Psoas muscle (tissue), 7 donors: ENCODE measurements at regions not wholly inside any gene's neighbourhood (a gene's known extent, or its start where the extent isn't known, plus 50 kb on each side); places are given as distances from the start of the nearest gene placed in this dataset.

Experiments
- ATAC-seq, 4 donors: fragments of 200-7000 bp; cut with Tn5 transposase; one replicate each; pipeline ENCODE4 v1.9.1; 2020; ENCODE audit warnings: moderate library complexity in 3 of 4, mild to moderate bottlenecking in 2 of 4
- DNase-seq, 2 donors: peaks; one replicate each; pipeline ENCODE4 v3.0.0-alpha.2; 2020
- H3K27ac ChIP-seq: fragments of 200-600 bp; one replicate; pipeline ENCODE4 v1.8.0; 2022
- H3K27me3 ChIP-seq, 3 donors: fragments of 200-600 bp in 1 of 3; one replicate each; pipeline versions ENCODE4 v1.6.1 to v1.8.0; 2013 to 2022; ENCODE audit warnings: low read length in 2 of 3, mild to moderate bottlenecking in 2 of 3, moderate library complexity in 1 of 3; ENCODE audit not compliant: insufficient read depth in 3 of 3
- H3K36me3 ChIP-seq, 2 donors: fragments of 200-600 bp in 1 of 2; one replicate each; pipeline versions ENCODE4 v1.6.1 to v1.8.0; 2013 to 2022; ENCODE audit warnings: low read depth in 1 of 2, mild to moderate bottlenecking in 1 of 2, moderate library complexity in 1 of 2; ENCODE audit not compliant: insufficient read depth in 1 of 2
- H3K4me1 ChIP-seq: fragments of 200-600 bp; one replicate; pipeline ENCODE4 v1.8.0; 2022
- H3K4me3 ChIP-seq: fragments of 200-600 bp; one replicate; pipeline ENCODE4 v1.8.0; 2022; ENCODE audit warnings: mild to moderate bottlenecking
- H3K9me3 ChIP-seq: fragments of 200-600 bp; one replicate; pipeline ENCODE4 v1.8.0; 2022
- WGBS, 3 donors: extraction: QIAGEN DNeasy Blood & Tissue Kit; methylation state at CpG; one replicate each; pipeline versions ENCODE4 v1.1.6 to v1.1.7; 2013; 5-methylcytosine and 5-hydroxymethylcytosine counted together
- intact Hi-C, 2 donors: fragments of 100-400 bp; cut with DNase I; formaldehyde crosslinking; loops; one replicate each; pipeline versions ENCODE4 v1.11.0 to v1.14.2; 2022
- TF ChIP-seq, protein P1 (sequence below): fragments of 200-600 bp; IDR thresholded peaks from one replicate; pipeline ENCODE4 v1.8.0; 2022; ENCODE audit warnings: antibody characterized with exemption
- donor health status: healthy with polysubstance abuse.
- donor health status: DM: no; HTN: no; CAD: no; lungs with moderate emphysema.
- donor health status: Bipolar disorder and iron deficiency.
- donor health status: healthy.
- donor health status: DM: yes; HTN: yes; CAD: no.
- donor health status: DM: no; HTN: no; CAD: no.
- donor health status: DM: yes; HTN: yes; CAD: no.

- no peaks in the 10 kb centered on the region for H3K36me3 ChIP-seq
- peaks cover 13% of the 10 kb centered on the region for H3K9me3 ChIP-seq
- 86 to 90% (median 88%) methylated on average over 9 of the region's 9 CpGs for WGBS, 3 donors
- no peak for ATAC-seq
- H3K27ac ChIP-seq: no peak overlapping the region
- no peak overlapping the region for H3K4me3 ChIP-seq
- no peaks in the 10 kb centered on the region for H3K4me1 ChIP-seq
- intact Hi-C loops: no loop called here
- DNase-seq: no peak
- TF ChIP-seq, protein P1, sequence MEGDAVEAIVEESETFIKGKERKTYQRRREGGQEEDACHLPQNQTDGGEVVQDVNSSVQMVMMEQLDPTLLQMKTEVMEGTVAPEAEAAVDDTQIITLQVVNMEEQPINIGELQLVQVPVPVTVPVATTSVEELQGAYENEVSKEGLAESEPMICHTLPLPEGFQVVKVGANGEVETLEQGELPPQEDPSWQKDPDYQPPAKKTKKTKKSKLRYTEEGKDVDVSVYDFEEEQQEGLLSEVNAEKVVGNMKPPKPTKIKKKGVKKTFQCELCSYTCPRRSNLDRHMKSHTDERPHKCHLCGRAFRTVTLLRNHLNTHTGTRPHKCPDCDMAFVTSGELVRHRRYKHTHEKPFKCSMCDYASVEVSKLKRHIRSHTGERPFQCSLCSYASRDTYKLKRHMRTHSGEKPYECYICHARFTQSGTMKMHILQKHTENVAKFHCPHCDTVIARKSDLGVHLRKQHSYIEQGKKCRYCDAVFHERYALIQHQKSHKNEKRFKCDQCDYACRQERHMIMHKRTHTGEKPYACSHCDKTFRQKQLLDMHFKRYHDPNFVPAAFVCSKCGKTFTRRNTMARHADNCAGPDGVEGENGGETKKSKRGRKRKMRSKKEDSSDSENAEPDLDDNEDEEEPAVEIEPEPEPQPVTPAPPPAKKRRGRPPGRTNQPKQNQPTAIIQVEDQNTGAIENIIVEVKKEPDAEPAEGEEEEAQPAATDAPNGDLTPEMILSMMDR: no peak
- peaks cover 0 to 2% (median 0%) of the 10 kb centered on the region in 3 donors for H3K27me3 ChIP-seq
Measured at GRCh38 chr2:239846789-239847676, 178.1 kb downstream of the NDUFA10 start.

DNA sequence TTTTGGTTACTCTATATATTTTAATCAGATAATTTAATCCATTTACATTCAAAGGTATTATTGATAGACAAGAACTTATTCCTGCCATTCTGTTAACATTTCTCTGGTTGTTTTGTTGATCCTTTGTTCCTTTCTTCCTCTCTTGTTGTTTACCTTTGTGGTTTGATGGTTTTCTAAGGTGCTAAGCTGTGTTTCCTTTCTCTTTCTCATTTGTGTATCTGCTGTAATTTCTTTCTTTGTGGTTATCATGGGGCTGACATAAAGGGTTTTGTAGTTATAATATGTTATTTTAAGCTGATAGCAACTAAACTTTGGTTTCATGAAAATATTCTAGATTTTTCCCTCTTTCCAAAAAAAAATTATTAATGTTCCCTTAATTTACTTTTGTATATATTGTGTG lies 179.2 kb downstream of the NDUFA10 start:
- intact Hi-C loops: no loop called here
- Histone ChIP-seq H3K27ac (no peak overlapping the region), H3K4me1 (no peaks in the 10 kb centered on the region), H3K4me3 (no peak overlapping the region), H3K36me3 (no peaks in the 10 kb centered on the region), H3K9me3 (peaks cover 13% of the 10 kb centered on the region), H3K27me3 (peaks cover 0 to 2% (median 0%) of the 10 kb centered on the region in 3 donors)
- TF ChIP-seq, protein P1: no peak
- DNase-seq (no peak), ATAC-seq (no peak)

DNA sequence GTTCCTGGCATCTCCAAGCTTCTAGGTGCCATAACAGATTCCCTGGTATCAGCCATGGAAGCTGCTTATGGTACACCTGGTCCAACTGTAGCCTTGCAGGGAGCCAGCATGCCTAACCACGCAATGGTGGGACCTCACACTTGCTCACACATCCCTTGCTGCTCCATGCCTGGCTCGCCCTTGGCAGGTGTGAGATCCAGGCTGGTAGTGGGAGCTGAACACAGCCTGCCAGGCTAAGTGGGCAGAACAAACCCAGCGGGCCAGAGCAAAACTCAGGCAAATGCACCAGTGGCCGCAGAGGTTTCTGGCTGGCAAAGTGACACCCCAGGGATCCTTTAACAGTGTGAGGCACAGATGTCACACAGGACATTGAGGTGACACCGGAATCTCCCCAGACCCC lies 185.8 kb downstream of the NDUFA10 start:
- Histone ChIP-seq H3K27ac (no peak overlapping the region), H3K27me3 (no peaks in the 10 kb centered on the region), H3K36me3 (no peaks in the 10 kb centered on the region), H3K4me1 (no peaks in the 10 kb centered on the region), H3K9me3 (peaks cover 7% of the 10 kb centered on the region), H3K4me3 (no peak overlapping the region)
- intact Hi-C loops: no loop called here
- TF ChIP-seq, protein P1: no peak
- DNase-seq (no peak), ATAC-seq (no peak)
- 71 to 92% (median 78%) methylated on average over 5 of the region's 5 CpGs for WGBS, 3 donors

DNA sequence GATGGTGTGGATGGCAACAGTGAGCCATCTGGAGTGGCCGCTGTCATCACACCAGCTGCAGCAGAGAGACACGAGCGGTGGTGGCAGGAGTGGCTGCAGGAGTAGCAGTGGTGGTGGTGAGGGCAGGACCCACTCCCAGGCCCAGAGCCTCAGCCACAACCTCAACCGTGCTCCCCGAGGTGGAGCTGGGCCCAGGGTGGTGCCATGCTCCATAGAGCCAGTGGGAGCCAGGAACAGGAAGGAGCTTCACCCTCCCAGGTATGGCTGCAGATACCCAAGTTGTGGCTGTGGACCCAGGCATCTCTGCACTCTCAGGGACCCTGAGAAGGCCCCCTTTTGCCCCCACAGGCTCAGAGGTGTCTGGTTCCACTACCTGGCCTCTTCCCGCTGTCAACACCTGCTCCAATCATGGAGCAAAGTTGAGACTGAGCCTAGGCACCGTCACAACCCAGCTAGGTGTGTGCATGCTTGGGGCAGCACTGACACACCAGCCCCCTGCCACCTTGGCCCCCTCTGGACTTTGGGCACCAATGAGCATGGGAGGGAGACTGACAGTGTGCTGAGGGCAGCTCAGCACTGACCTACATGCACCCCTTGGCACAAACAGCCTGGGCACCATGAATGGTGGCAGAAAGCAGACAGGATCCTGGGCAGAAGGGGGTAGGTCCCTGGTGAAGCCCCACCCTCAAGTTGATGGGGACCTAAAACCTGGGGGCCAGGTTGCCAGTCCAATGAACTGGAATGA lies 188.9 kb downstream of the NDUFA10 start:
- H3K27ac ChIP-seq: no peak overlapping the region
- no peaks in the 10 kb centered on the region for H3K9me3 ChIP-seq
- DNase-seq: no peak
- no peaks in the 10 kb centered on the region for H3K4me1 ChIP-seq
- no peaks in the 10 kb centered on the region for H3K36me3 ChIP-seq
- TF ChIP-seq, protein P1: no peak
- H3K4me3 ChIP-seq: no peak overlapping the region
- no peaks in the 10 kb centered on the region for H3K27me3 ChIP-seq
- 87 to 89% (median 88%) methylated on average over 7 of the region's 7 CpGs for WGBS, 3 donors
- no peak for ATAC-seq
- intact Hi-C loops: no loop called here
